ENCODE measurements at regions not wholly inside any gene's neighbourhood (a gene's known extent, or its start where the extent isn't known, plus 50 kb on each side); places are given as distances from the start of the nearest gene placed in this dataset.

GRCh38 chr4:114072781-114073180, 93.3 kb upstream of the ARSJ start (continued):
- TF ChIP-seq RXRA (IDR thresholded peaks at IDR 0.05; ENCODE audit: insufficient read depth, low read depth, low read length), result no peak
- TF ChIP-seq GTF2F1 (IDR thresholded peaks at IDR 0.05; ENCODE audit: borderline replicate concordance, low read depth, low read length), result no peak
- no peak for TF ChIP-seq E2F6 (IDR thresholded peaks at IDR 0.05)
- no peak for TF ChIP-seq SIRT6 (IDR thresholded peaks at IDR 0.05; ENCODE audit: low read length)
- TF ChIP-seq BCL11A (IDR thresholded peaks at IDR 0.05; ENCODE audit: low read depth in 2 of 2, low read length in 2 of 2), result no peak

All from H1 (cell line).